Lung (tissue), 11 donors: ENCODE measurements at regions not wholly inside any gene's neighbourhood (a gene's known extent, or its start where the extent isn't known, plus 50 kb on each side); places are given as distances from the start of the nearest gene placed in this dataset.

ENCODE experiments used
- ATAC-seq: fragments of 200-7000 bp; cut with Tn5 transposase; one replicate; pipeline ENCODE4 v1.9.1; 2020; ENCODE audit warnings: moderate number of reproducible peaks; ENCODE audit not compliant: insufficient read depth, low FRiP score
- DNase-seq, 3 donors: peaks; one replicate each; pipeline ENCODE4 v3.0.0-alpha.2; 2013 to 2017
- H3K27ac ChIP-seq, 2 donors: one replicate each; pipeline ENCODE4 v1.5.1; 2013; ENCODE audit warnings: mild to moderate bottlenecking in 2 of 2, moderate library complexity in 2 of 2, control low read depth in 1 of 2, inconsistent platforms in 1 of 2, low read depth in 1 of 2, low read length in 1 of 2
- H3K27me3 ChIP-seq, 3 donors: one replicate each; pipeline ENCODE4 v1.5.1; 2013; ENCODE audit warnings: low read length in 2 of 3; ENCODE audit not compliant: control insufficient read depth in 3 of 3, insufficient read depth in 3 of 3
- H3K36me3 ChIP-seq, 4 donors: one replicate each; pipeline ENCODE4 v1.5.1; 2013; ENCODE audit warnings: low read length in 4 of 4, mild to moderate bottlenecking in 1 of 4, moderate library complexity in 1 of 4; ENCODE audit not compliant: control insufficient read depth in 4 of 4, insufficient read depth in 4 of 4
- H3K4me1 ChIP-seq, 5 donors: one replicate each; pipeline ENCODE4 v1.5.1; 2013; ENCODE audit warnings: low read length in 5 of 5, mild to moderate bottlenecking in 2 of 5, moderate library complexity in 1 of 5; ENCODE audit not compliant: control insufficient read depth in 5 of 5, insufficient read depth in 5 of 5
- H3K4me3 ChIP-seq: one replicate; pipeline ENCODE4 v1.5.1; 2013; ENCODE audit warnings: mild to moderate bottlenecking, control low read depth, moderate library complexity
- H3K9ac ChIP-seq, 2 donors: one replicate each; pipeline ENCODE4 v1.5.1; 2013; ENCODE audit warnings: low read length in 2 of 2, control low read depth in 1 of 2; ENCODE audit not compliant: insufficient read depth in 1 of 2
- H3K9me3 ChIP-seq, 4 donors: one replicate each; pipeline ENCODE4 v1.5.1; 2013; ENCODE audit warnings: low read length in 3 of 4, mild to moderate bottlenecking in 1 of 4, moderate library complexity in 1 of 4; ENCODE audit not compliant: control insufficient read depth in 4 of 4, insufficient read depth in 3 of 4
- WGBS, 2 donors: extraction: QIAGEN DNeasy Blood & Tissue Kit; methylation state at CpG; one replicate each; pipeline ENCODE4 v1.1.7; 2013; 5-methylcytosine and 5-hydroxymethylcytosine counted together
- TF ChIP-seq, protein P1 (sequence below): IDR thresholded peaks from 2 replicates; pipeline ENCODE4 v1.5.1; 2012; ENCODE audit warnings: mild to moderate bottlenecking; ENCODE audit errors: control extremely low read depth, extremely low read depth
- donor health status: control.
- donor health status: control.
- donor health status: Bipolar disorder and iron deficiency.
- donor health status: healthy.
- donor health status: DM: yes; HTN: yes; CAD: no.

GRCh38 chr13:73235385-73235784 lies 176.6 kb downstream of the KLF5 start:
- H3K27ac ChIP-seq, result no peak overlapping the region
- H3K36me3 ChIP-seq, result no peaks in the 10 kb centered on the region
- DNase-seq (no peak), ATAC-seq (no peak)
- 91 to 92% methylated on average over 13 of the region's 13 CpGs for WGBS, 2 donors
- no peaks in the 10 kb centered on the region for H3K27me3 ChIP-seq
- peaks cover 0 to 2% (median 0%) of the 10 kb centered on the region in 5 donors for H3K4me1 ChIP-seq
- TF ChIP-seq, protein P1, sequence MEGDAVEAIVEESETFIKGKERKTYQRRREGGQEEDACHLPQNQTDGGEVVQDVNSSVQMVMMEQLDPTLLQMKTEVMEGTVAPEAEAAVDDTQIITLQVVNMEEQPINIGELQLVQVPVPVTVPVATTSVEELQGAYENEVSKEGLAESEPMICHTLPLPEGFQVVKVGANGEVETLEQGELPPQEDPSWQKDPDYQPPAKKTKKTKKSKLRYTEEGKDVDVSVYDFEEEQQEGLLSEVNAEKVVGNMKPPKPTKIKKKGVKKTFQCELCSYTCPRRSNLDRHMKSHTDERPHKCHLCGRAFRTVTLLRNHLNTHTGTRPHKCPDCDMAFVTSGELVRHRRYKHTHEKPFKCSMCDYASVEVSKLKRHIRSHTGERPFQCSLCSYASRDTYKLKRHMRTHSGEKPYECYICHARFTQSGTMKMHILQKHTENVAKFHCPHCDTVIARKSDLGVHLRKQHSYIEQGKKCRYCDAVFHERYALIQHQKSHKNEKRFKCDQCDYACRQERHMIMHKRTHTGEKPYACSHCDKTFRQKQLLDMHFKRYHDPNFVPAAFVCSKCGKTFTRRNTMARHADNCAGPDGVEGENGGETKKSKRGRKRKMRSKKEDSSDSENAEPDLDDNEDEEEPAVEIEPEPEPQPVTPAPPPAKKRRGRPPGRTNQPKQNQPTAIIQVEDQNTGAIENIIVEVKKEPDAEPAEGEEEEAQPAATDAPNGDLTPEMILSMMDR, result no peak
- H3K9me3 ChIP-seq, result no peaks in the 10 kb centered on the region
- no peak overlapping the region for H3K9ac ChIP-seq
- no peak overlapping the region for H3K4me3 ChIP-seq

GRCh38 chr13:73231471-73231870 lies 172.7 kb downstream of the KLF5 start:
- ATAC-seq (no peak), DNase-seq (no peak)
- Histone ChIP-seq H3K9me3 (peaks cover 0 to 3% (median 0%) of the 10 kb centered on the region in 4 donors), H3K36me3 (no peaks in the 10 kb centered on the region), H3K4me3 (no peak overlapping the region), H3K27ac (no peak overlapping the region), H3K9ac (no peak overlapping the region), H3K27me3 (no peaks in the 10 kb centered on the region), H3K4me1 (peaks cover 0 to 2% (median 0%) of the 10 kb centered on the region in 5 donors)
- TF ChIP-seq, protein P1, result no peak
- 82 to 92% methylated on average over 4 of the region's 4 CpGs for WGBS, 2 donors

DNA sequence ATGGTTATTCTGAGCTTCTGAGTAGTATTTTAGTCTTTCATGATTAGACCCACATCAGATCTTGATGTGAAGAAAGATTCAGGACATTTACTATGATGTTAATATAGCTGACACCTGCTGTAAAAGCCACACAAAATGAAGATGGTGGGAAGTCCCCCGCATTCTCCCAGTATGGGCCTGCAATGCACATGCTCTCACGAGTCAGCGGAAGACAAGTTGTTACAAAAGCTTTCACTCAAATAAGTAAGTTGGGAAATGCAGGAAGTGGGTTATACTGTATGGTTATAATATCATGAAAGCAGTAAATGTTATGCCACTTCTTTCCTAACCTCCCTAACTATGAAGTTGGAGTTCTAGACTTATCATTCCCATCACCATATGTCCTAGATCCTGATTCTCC lies 171.9 kb downstream of the KLF5 start:
- 37 to 54% methylated on average over 3 of the region's 3 CpGs for WGBS, 2 donors
- Histone ChIP-seq H3K4me1 (peaks cover 0 to 2% (median 0%) of the 10 kb centered on the region in 5 donors), H3K27me3 (no peaks in the 10 kb centered on the region), H3K4me3 (no peak overlapping the region), H3K9ac (no peak overlapping the region), H3K36me3 (no peaks in the 10 kb centered on the region), H3K9me3 (peaks cover 0 to 3% (median 0%) of the 10 kb centered on the region in 4 donors), H3K27ac (no peak overlapping the region)
- TF ChIP-seq, protein P1, result no peak
- DNase-seq (no peak), ATAC-seq (no peak)

DNA sequence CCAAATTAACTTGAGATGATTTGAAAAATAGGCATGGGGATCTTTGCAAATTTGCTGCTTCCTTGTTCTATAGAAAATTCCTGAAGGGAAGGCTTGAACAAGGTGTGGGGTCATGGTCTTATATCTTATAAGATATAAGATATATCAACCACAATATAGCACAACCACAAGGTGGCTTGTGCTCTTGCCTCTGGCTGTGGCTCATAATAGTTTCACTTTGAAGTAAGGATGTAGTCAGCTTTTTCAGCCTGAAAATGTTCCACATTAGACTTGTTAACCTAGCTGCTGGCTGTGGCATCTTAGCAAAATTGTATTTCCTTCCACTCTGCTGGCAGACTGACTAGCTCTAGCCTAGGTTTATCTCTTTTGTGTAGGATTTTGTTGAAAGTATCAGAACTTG lies 169.7 kb downstream of the KLF5 start:
- ATAC-seq, result no peak
- H3K9ac ChIP-seq, result no peak overlapping the region
- TF ChIP-seq, protein P1, result no peak
- peaks cover 0 to 2% (median 0%) of the 10 kb centered on the region in 5 donors for H3K4me1 ChIP-seq
- no peak overlapping the region for H3K27ac ChIP-seq
- peaks cover 0 to 3% (median 0%) of the 10 kb centered on the region in 4 donors for H3K9me3 ChIP-seq
- H3K27me3 ChIP-seq, result no peaks in the 10 kb centered on the region
- DNase-seq, result no peak
- no peak overlapping the region for H3K4me3 ChIP-seq
- no peaks in the 10 kb centered on the region for H3K36me3 ChIP-seq
